ENCODE measurements at regions not wholly inside any gene's neighbourhood (a gene's known extent, or its start where the extent isn't known, plus 50 kb on each side); places are given as distances from the start of the nearest gene placed in this dataset.

- Histone ChIP-seq H3K27me3 (peaks cover 0 to 6% (median 0%) of the 10 kb centered on the region in 3 donors), H3K36me3 (no peaks in the 10 kb centered on the region), H3K9me3 (no peaks in the 10 kb centered on the region), H3K27ac (no peak overlapping the region), H3K4me3 (no peak overlapping the region), H3K4me1 (no peaks in the 10 kb centered on the region)
- no peak for TF ChIP-seq EP300 (IDR thresholded peaks at IDR 0.05)
- no peak for TF ChIP-seq POLR2AphosphoS5 (IDR thresholded peaks at IDR 0.05)
- no peak for TF ChIP-seq CTCF (IDR thresholded peaks at IDR 0.05)
- TF ChIP-seq POLR2A (IDR thresholded peaks at IDR 0.05), result no peak
- intact Hi-C loops (cut with DNase I; ENCODE audit: low total_unique reads), result no loop called here
- 79 to 88% (median 83%) methylated on average over 1 to 7 of the region's 7 CpGs for WGBS, 5 donors
- no peak for DNase-seq
Observed at GRCh38 chr2:201964631-201965206, 68.9 kb upstream of the FZD7 start.

GRCh38 chr2:201965550-201965949 is 68.1 kb upstream of the FZD7 start:
- TF ChIP-seq POLR2AphosphoS5 (IDR thresholded peaks at IDR 0.05) (no peak), EP300 (IDR thresholded peaks at IDR 0.05) (no peak), POLR2A (IDR thresholded peaks at IDR 0.05) (no peak), CTCF (IDR thresholded peaks at IDR 0.05) (no peak)
- H3K9me3 ChIP-seq, result no peaks in the 10 kb centered on the region
- H3K27ac ChIP-seq, result no peak overlapping the region
- no peaks in the 10 kb centered on the region for H3K4me1 ChIP-seq
- no peaks in the 10 kb centered on the region for H3K36me3 ChIP-seq
- H3K27me3 ChIP-seq, result peaks cover 0 to 6% (median 0%) of the 10 kb centered on the region in 3 donors
- intact Hi-C loops (cut with DNase I; ENCODE audit: low total_unique reads), result no loop called here
- DNase-seq, result no peak
- WGBS, 5 donors, result 86 to 91% (median 89%) methylated on average over 3 of the region's 3 CpGs
- H3K4me3 ChIP-seq, result no peak overlapping the region

- intact Hi-C loops (cut with DNase I; ENCODE audit: low total_unique reads), result no loop called here
- Histone ChIP-seq H3K9me3 (no peaks in the 10 kb centered on the region), H3K27me3 (peaks cover 0 to 6% (median 0%) of the 10 kb centered on the region in 3 donors), H3K36me3 (no peaks in the 10 kb centered on the region), H3K27ac (no peak overlapping the region), H3K4me1 (no peaks in the 10 kb centered on the region), H3K4me3 (no peak overlapping the region)
- TF ChIP-seq POLR2AphosphoS5 (IDR thresholded peaks at IDR 0.05) (no peak), CTCF (IDR thresholded peaks at IDR 0.05) (no peak), EP300 (IDR thresholded peaks at IDR 0.05) (no peak), POLR2A (IDR thresholded peaks at IDR 0.05) (no peak)
- 61 to 68% (median 65%) methylated on average over 18 of the region's 18 CpGs for WGBS, 5 donors
- DNase-seq, result peak in 1 of 2 donors; percentile 79
Observed at GRCh38 chr2:201966691-201967438, 66.8 kb upstream of the FZD7 start.

- Histone ChIP-seq H3K4me3 (no peak overlapping the region), H3K36me3 (no peaks in the 10 kb centered on the region), H3K27ac (no peak overlapping the region), H3K27me3 (peaks cover 0 to 6% (median 0%) of the 10 kb centered on the region in 3 donors), H3K4me1 (no peaks in the 10 kb centered on the region), H3K9me3 (no peaks in the 10 kb centered on the region)
- DNase-seq, result peak in 1 of 2 donors; percentile 52
- intact Hi-C loops (cut with DNase I; ENCODE audit: low total_unique reads), result no loop called here
- TF ChIP-seq POLR2A (IDR thresholded peaks at IDR 0.05) (no peak), POLR2AphosphoS5 (IDR thresholded peaks at IDR 0.05) (no peak), EP300 (IDR thresholded peaks at IDR 0.05) (no peak), CTCF (IDR thresholded peaks at IDR 0.05) (no peak)
- WGBS, 5 donors, result 61 to 76% (median 67%) methylated on average over 4 to 6 of the region's 6 CpGs
Observed at GRCh38 chr2:201968050-201968449, 65.6 kb upstream of the FZD7 start.
